HEK293 (cell line): ENCODE measurements at regions not wholly inside any gene's neighbourhood (a gene's known extent, or its start where the extent isn't known, plus 50 kb on each side); places are given as distances from the start of the nearest gene placed in this dataset.

Source experiments
- CTCF ChIA-PET: fragments of 350-600 bp; formaldehyde crosslinking; extraction: SDS; loops from one replicate; lab custom pipeline; 2021; ENCODE audit warnings: antibody characterized with exemption; lab: Yijun Ruan, JAX
- POLR2A ChIA-PET: fragments of 300-600 bp; formaldehyde crosslinking; extraction: SDS; loops from one replicate; lab custom pipeline; 2020; ENCODE audit warnings: antibody characterized with exemption, inconsistent platforms; lab: Yijun Ruan, JAX
- H3K27ac ChIP-seq: fragments of 200-500 bp; sonication (Bioruptor generic); 2 replicates; pipeline ENCODE4 v1.5.1; 2014; ENCODE audit warnings: low read depth, low read length, control low read depth, inconsistent platforms; ENCODE audit errors: extremely low read depth
- H3K36me3 ChIP-seq, 2 experiments: fragments of 200-500 bp in 1 of 2; sonication (Bioruptor generic) in 1 of 2; 1 replicate in 1 of 2; 2 replicates in 1 of 2; pipeline ENCODE4 v1.5.1; 2014 to 2017; ENCODE audit warnings: inconsistent platforms in 2 of 2, low read length in 2 of 2; ENCODE audit not compliant: control insufficient read depth in 2 of 2, insufficient read depth in 1 of 2
- H3K4me1 ChIP-seq: fragments of 200-500 bp; sonication (Bioruptor generic); 2 replicates; pipeline ENCODE4 v1.5.1; 2014; ENCODE audit warnings: mild to moderate bottlenecking, low read length, inconsistent platforms; ENCODE audit not compliant: control insufficient read depth, insufficient read depth
- H3K4me3 ChIP-seq: 2 replicates; pipeline ENCODE4 v1.5.1; 2011; ENCODE audit warnings: low read depth, mild to moderate bottlenecking, control low read depth, low read length, moderate library complexity
- H3K9me3 ChIP-seq: fragments of 200-500 bp; sonication (Bioruptor generic); 2 replicates; pipeline ENCODE4 v1.5.1; 2014; ENCODE audit warnings: low read depth, low read length, inconsistent platforms; ENCODE audit not compliant: control insufficient read depth, insufficient read depth
- BCL11A ChIP-seq: fragments of 450-650 bp; formaldehyde crosslinking; IDR thresholded peaks from 2 replicates; pipeline ENCODE4 v1.5.1; 2016; ENCODE audit warnings: low read depth, missing biosample characterization, missing genetic modification characterization
- GLI4 ChIP-seq: fragments of 450-650 bp; formaldehyde crosslinking; IDR thresholded peaks from 2 replicates; pipeline ENCODE4 v1.5.1; 2016; ENCODE audit warnings: missing biosample characterization, missing genetic modification characterization
- IKZF3 ChIP-seq: fragments of 450-650 bp; IDR thresholded peaks from 2 replicates; pipeline ENCODE4 v1.5.0; 2018; ENCODE audit warnings: missing biosample characterization, mild to moderate bottlenecking, missing genetic modification characterization, moderate library complexity
- MYNN ChIP-seq: fragments of 450-650 bp; formaldehyde crosslinking; IDR thresholded peaks from 2 replicates; pipeline ENCODE4 v1.5.1; 2016; ENCODE audit warnings: missing biosample characterization, missing genetic modification characterization, borderline replicate concordance
- SP3 ChIP-seq: fragments of 450-650 bp; formaldehyde crosslinking; IDR thresholded peaks from 2 replicates; pipeline ENCODE4 v1.5.1; 2016; ENCODE audit warnings: missing biosample characterization, missing genetic modification characterization
- SP7 ChIP-seq: fragments of 450-650 bp; formaldehyde crosslinking; IDR thresholded peaks from 2 replicates; pipeline ENCODE4 v1.5.1; 2016; ENCODE audit warnings: missing biosample characterization, missing genetic modification characterization
- ZBTB8A ChIP-seq: fragments of 450-650 bp; formaldehyde crosslinking; IDR thresholded peaks from 2 replicates; pipeline ENCODE4 v1.5.1; 2016; ENCODE audit warnings: missing biosample characterization, missing genetic modification characterization
- ZEB2 ChIP-seq: fragments of 450-650 bp; formaldehyde crosslinking; IDR thresholded peaks from 2 replicates; pipeline ENCODE4 v1.5.1; 2016; ENCODE audit warnings: missing biosample characterization, missing genetic modification characterization
- ZFP3 ChIP-seq: fragments of 450-650 bp; formaldehyde crosslinking; IDR thresholded peaks from 2 replicates; pipeline ENCODE4 v1.5.1; 2016; ENCODE audit warnings: low read depth, missing biosample characterization, missing genetic modification characterization
- ZNF140 ChIP-seq: fragments of 450-650 bp; formaldehyde crosslinking; IDR thresholded peaks from 2 replicates; pipeline ENCODE4 v1.5.1; 2016; ENCODE audit warnings: missing biosample characterization, missing genetic modification characterization
- ZNF19 ChIP-seq: fragments of 450-650 bp; formaldehyde crosslinking; IDR thresholded peaks from 2 replicates; pipeline ENCODE4; 2016; ENCODE audit warnings: missing biosample characterization, missing genetic modification characterization, low read depth
- ZNF394 ChIP-seq: fragments of 450-650 bp; formaldehyde crosslinking; IDR thresholded peaks from 2 replicates; pipeline ENCODE4 v1.5.1; 2016; ENCODE audit warnings: missing biosample characterization, missing genetic modification characterization, mild to moderate bottlenecking, moderate library complexity, borderline replicate concordance
- ZNF473 ChIP-seq: fragments of 450-650 bp; formaldehyde crosslinking; IDR thresholded peaks from 2 replicates; pipeline ENCODE4 v1.5.1; 2017; ENCODE audit warnings: missing biosample characterization, missing genetic modification characterization
- ZNF514 ChIP-seq: fragments of 450-650 bp; formaldehyde crosslinking; IDR thresholded peaks from 2 replicates; pipeline ENCODE4 v1.5.1; 2016; ENCODE audit warnings: missing biosample characterization, missing genetic modification characterization
- ZNF660 ChIP-seq: fragments of 450-650 bp; IDR thresholded peaks from 2 replicates; pipeline ENCODE4 v1.5.1; 2018; ENCODE audit warnings: missing biosample characterization, mild to moderate bottlenecking, missing genetic modification characterization
- ZNF747 ChIP-seq: fragments of 450-650 bp; formaldehyde crosslinking; IDR thresholded peaks from 2 replicates; pipeline ENCODE4 v1.5.1; 2016; ENCODE audit warnings: missing biosample characterization, missing genetic modification characterization
- ZNF76 ChIP-seq: fragments of 450-650 bp; formaldehyde crosslinking; IDR thresholded peaks from 2 replicates; pipeline ENCODE4; 2016; ENCODE audit warnings: low read depth, missing biosample characterization, missing genetic modification characterization, borderline replicate concordance
- ZNF777 ChIP-seq: fragments of 450-650 bp; formaldehyde crosslinking; IDR thresholded peaks from 2 replicates; pipeline ENCODE4 v1.5.1; 2017; ENCODE audit warnings: missing biosample characterization, missing genetic modification characterization, borderline replicate concordance
- ZNF792 ChIP-seq: fragments of 450-650 bp; formaldehyde crosslinking; IDR thresholded peaks from 2 replicates; pipeline ENCODE4 v1.5.1; 2016; ENCODE audit warnings: missing biosample characterization, missing genetic modification characterization
- ZSCAN23 ChIP-seq: fragments of 450-650 bp; formaldehyde crosslinking; IDR thresholded peaks from 2 replicates; pipeline ENCODE4 v1.5.1; 2016; ENCODE audit warnings: missing biosample characterization, missing genetic modification characterization
- TF ChIP-seq, protein P1 (sequence below): fragments of 450-650 bp; formaldehyde crosslinking; IDR thresholded peaks from 2 replicates; pipeline ENCODE4 v1.5.1; 2017; ENCODE audit warnings: missing biosample characterization, missing genetic modification characterization
- TF ChIP-seq, protein P2 (sequence below): fragments of 450-650 bp; formaldehyde crosslinking; IDR thresholded peaks from 2 replicates; pipeline ENCODE4 v1.5.1; 2016; ENCODE audit warnings: missing biosample characterization, missing genetic modification characterization, low read depth
- TF ChIP-seq, protein P3 (sequence below): fragments of 450-650 bp; formaldehyde crosslinking; IDR thresholded peaks from 2 replicates; pipeline ENCODE4 v1.5.1; 2016; ENCODE audit warnings: missing biosample characterization, missing genetic modification characterization
- TF ChIP-seq, protein P4 (sequence below): fragments of 450-650 bp; formaldehyde crosslinking; IDR thresholded peaks from 2 replicates; pipeline ENCODE4 v1.5.1; 2017; ENCODE audit warnings: missing biosample characterization, mild to moderate bottlenecking, missing genetic modification characterization, moderate library complexity

DNA sequence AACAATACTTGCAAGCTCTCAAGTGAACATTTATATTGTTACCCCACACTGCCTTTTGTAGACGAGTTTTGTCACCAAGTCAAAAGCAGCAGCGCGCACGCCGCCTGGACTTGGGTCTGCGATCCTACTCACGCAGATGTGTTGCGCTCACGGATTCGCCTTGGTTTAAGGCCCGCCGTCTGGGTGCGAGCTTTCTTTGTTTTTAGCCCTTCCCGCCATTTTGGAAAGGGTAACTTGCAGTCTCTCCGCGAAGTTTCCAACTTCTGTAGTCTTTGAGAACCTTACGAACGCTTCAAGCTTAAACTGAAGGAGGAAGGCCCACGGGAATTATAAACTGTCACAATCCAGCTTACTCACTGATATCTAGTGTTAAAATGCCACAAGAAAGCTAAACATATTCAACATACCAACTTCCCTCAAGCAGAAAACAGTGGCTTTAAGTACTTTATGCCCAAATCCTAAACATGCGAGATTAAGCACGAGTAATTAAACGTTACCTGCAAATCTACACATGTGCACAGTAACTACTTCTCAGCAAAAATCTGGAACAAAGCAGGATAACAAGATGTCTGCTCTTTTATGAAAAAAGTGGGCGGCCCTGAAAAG is 80.4 kb upstream of the BTN3A2 start:
- POLR2A ChIA-PET = interaction anchor here (0.6 to 3.5 kb wide), 19 partner anchors 11 to 862 kb away, joined by 3 to 52 read pairs (median 6); a partner anchor contains a TSS
- CTCF ChIA-PET = interaction anchor here (0.6 to 1.3 kb wide), 4 partner anchors 12 to 248 kb away, joined by 3 to 4 read pairs (median 3); a partner anchor contains a TSS
- H3K36me3 ChIP-seq = no peaks in the 10 kb centered on the region
- no peaks in the 10 kb centered on the region for H3K4me1 ChIP-seq
- H3K27ac ChIP-seq = peak overlapping the region; percentile 65
- TF ChIP-seq ZNF19 (tag by site-specific recombination) (no peak), ZNF660 (peak; percentile 15; the same call in 1 of the 2 replicates), ZNF140 (tag by site-specific recombination) (no peak), ZNF777 (tag by site-specific recombination) (0 out of 2 replicates have a peak, but pooled peaks have one; percentile 56)
- TF ChIP-seq, protein P1, sequence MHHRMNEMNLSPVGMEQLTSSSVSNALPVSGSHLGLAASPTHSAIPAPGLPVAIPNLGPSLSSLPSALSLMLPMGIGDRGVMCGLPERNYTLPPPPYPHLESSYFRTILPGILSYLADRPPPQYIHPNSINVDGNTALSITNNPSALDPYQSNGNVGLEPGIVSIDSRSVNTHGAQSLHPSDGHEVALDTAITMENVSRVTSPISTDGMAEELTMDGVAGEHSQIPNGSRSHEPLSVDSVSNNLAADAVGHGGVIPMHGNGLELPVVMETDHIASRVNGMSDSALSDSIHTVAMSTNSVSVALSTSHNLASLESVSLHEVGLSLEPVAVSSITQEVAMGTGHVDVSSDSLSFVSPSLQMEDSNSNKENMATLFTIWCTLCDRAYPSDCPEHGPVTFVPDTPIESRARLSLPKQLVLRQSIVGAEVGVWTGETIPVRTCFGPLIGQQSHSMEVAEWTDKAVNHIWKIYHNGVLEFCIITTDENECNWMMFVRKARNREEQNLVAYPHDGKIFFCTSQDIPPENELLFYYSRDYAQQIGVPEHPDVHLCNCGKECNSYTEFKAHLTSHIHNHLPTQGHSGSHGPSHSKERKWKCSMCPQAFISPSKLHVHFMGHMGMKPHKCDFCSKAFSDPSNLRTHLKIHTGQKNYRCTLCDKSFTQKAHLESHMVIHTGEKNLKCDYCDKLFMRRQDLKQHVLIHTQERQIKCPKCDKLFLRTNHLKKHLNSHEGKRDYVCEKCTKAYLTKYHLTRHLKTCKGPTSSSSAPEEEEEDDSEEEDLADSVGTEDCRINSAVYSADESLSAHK (tag by site-specific recombination) = no peak
- H3K4me3 ChIP-seq = peak overlapping the region; percentile 67
- no peaks in the 10 kb centered on the region for H3K9me3 ChIP-seq

DNA sequence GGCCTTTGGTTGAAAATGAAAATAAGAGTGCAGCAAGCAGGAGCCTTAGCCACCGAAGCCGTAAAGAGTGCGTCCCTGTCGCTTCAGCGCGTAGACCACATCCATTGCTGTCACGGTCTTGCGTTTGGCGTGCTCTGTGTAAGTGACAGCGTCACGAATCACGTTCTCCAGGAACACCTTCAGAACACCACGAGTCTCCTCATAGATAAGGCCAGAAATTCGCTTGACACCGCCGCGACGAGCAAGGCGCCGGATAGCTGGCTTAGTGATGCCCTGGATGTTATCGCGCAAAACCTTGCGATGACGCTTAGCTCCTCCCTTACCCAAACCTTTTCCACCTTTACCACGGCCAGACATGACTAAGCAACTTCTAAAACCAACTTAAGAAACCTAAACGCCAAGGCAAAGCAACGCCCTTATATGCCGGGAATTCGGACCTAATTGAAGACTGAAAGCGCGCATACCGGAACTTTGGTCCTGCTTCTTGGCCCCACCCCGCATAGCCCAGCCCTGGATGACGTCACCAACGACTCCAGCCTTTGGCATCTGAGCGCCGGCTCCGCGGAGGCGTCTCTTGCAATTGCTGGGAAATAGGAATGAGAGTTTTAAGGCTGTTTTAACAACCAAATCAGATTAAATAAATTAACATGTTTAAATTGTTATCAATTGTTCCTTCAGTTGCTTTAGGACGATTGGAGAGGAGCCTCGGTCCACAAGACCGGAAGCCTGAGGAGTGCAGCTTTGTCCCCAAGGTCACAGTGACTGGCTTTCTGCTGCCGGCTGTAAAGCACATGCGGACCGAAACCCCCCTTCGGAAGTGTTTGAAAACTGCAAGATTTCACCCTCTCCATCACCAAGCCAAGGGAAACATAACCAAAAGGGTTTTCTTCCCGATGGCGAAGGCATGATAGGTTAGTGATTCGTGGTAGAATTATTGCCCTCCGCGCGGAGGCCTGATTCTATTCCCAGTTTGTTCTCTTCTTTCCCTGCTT is 79.6 kb upstream of the BTN3A2 start:
- CTCF ChIA-PET = interaction anchor here (0.6 to 1.3 kb wide), 3 partner anchors 13 to 80 kb away, joined by 3 to 4 read pairs (median 3); a partner anchor contains a TSS
- POLR2A ChIA-PET = interaction anchor here (0.5 to 3.5 kb wide), 20 partner anchors 11 to 861 kb away, joined by 3 to 52 read pairs (median 5); a partner anchor contains a TSS
- TF ChIP-seq GLI4 (tag by site-specific recombination) (peak; percentile 96), ZSCAN23 (tag by site-specific recombination) (peak; percentile 87), ZNF76 (tag by site-specific recombination) (peak; percentile 70; the same call in 1 of the 2 replicates), SP7 (tag by site-specific recombination) (peak; percentile 87), ZNF394 (tag by site-specific recombination) (peak; percentile 89), ZNF747 (tag by site-specific recombination) (no peak), ZNF792 (tag by site-specific recombination) (0 out of 2 replicates have a peak, but pooled peaks have one; percentile 53), MYNN (tag by site-specific recombination) (peak; percentile 34; the same call in 1 of the 2 replicates), ZEB2 (tag by site-specific recombination) (peak; percentile 93), ZNF514 (tag by site-specific recombination) (no peak), IKZF3 (tag by site-specific recombination) (peak; percentile 78), ZBTB8A (tag by site-specific recombination) (peak; percentile 97), BCL11A (tag by site-specific recombination) (peak; percentile 87; the same call in 1 of the 2 replicates), ZFP3 (tag by site-specific recombination) (no peak), SP3 (tag by site-specific recombination) (peak; percentile 94), ZNF473 (tag by site-specific recombination) (no peak)
- TF ChIP-seq, protein P2, sequence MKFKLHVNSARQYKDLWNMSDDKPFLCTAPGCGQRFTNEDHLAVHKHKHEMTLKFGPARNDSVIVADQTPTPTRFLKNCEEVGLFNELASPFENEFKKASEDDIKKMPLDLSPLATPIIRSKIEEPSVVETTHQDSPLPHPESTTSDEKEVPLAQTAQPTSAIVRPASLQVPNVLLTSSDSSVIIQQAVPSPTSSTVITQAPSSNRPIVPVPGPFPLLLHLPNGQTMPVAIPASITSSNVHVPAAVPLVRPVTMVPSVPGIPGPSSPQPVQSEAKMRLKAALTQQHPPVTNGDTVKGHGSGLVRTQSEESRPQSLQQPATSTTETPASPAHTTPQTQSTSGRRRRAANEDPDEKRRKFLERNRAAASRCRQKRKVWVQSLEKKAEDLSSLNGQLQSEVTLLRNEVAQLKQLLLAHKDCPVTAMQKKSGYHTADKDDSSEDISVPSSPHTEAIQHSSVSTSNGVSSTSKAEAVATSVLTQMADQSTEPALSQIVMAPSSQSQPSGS (tag by site-specific recombination) = peak; percentile 99
- TF ChIP-seq, protein P3, sequence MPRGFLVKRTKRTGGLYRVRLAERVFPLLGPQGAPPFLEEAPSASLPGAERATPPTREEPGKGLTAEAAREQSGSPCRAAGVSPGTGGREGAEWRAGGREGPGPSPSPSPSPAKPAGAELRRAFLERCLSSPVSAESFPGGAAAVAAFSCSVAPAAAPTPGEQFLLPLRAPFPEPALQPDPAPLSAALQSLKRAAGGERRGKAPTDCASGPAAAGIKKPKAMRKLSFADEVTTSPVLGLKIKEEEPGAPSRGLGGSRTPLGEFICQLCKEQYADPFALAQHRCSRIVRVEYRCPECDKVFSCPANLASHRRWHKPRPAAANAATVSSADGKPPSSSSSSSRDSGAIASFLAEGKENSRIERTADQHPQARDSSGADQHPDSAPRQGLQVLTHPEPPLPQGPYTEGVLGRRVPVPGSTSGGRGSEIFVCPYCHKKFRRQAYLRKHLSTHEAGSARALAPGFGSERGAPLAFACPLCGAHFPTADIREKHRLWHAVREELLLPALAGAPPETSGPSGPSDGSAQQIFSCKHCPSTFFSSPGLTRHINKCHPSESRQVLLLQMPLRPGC (tag by site-specific recombination) = peak; percentile 100
- TF ChIP-seq, protein P4, sequence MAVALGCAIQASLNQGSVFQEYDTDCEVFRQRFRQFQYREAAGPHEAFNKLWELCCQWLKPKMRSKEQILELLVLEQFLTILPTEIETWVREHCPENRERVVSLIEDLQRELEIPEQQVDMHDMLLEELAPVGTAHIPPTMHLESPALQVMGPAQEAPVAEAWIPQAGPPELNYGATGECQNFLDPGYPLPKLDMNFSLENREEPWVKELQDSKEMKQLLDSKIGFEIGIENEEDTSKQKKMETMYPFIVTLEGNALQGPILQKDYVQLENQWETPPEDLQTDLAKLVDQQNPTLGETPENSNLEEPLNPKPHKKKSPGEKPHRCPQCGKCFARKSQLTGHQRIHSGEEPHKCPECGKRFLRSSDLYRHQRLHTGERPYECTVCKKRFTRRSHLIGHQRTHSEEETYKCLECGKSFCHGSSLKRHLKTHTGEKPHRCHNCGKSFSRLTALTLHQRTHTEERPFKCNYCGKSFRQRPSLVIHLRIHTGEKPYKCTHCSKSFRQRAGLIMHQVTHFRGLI (tag by site-specific recombination) = peak; percentile 53; the same call in 1 of the 2 replicates

More for the DNA sequence above, 79.6 kb upstream of the BTN3A2 start:
- H3K27ac ChIP-seq = peak overlapping the region; percentile 65
- no peaks in the 10 kb centered on the region for H3K36me3 ChIP-seq
- H3K4me3 ChIP-seq = peak overlapping the region; percentile 67
- H3K9me3 ChIP-seq = no peaks in the 10 kb centered on the region
- no peaks in the 10 kb centered on the region for H3K4me1 ChIP-seq
